ENCODE measurements at regions not wholly inside any gene's neighbourhood (a gene's known extent, or its start where the extent isn't known, plus 50 kb on each side); places are given as distances from the start of the nearest gene placed in this dataset.

DNA sequence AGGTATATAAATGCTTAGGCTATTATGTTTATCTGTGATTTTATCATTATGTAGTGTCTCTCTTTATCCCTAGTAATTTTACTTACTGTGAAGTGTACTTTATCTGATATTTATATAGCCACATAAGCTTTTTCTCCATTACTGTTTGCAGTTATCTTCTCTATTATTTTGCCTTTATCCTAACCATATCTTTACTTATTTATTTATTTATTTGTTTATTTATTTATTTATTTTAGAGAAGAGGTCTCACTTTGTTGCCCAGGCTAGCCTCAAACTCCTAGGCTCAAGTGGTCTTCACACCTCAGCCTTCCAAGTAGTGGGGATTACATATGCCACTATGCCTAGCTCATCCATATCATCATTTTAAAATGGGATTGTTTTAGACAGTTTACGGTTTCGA, 331.8 kb downstream of the C7orf25 start:
- no CpG with 5 or more reads among the region's 2 CpGs for WGBS (ENCODE audit: extremely low coverage, insufficient read length, low lambda C conversion rate)
- peaks cover 20 to 24% of the 10 kb centered on the region in 2 experiments for H3K9me3 Mint-ChIP-seq
- no peak overlapping the region for H2BK12ac ChIP-seq (ENCODE audit: insufficient read length, low read depth, low read length)

More for the DNA sequence above, 331.8 kb downstream of the C7orf25 start:
- Histone ChIP-seq H3K27me3 (ENCODE audit: insufficient read depth, low read length) (no peaks in the 10 kb centered on the region), H2BK15ac (ENCODE audit: low read depth, low read length) (no peak overlapping the region), H2BK5ac (ENCODE audit: insufficient read length, low read length) (no peak overlapping the region), H3K9ac (ENCODE audit: extremely low read depth, insufficient read length, low read length) (no peak overlapping the region), H3K79me2 (ENCODE audit: insufficient read depth, low read length) (no peaks in the 10 kb centered on the region), H4K20me1 (ENCODE audit: control insufficient read depth, insufficient read depth, insufficient read length) (no peaks in the 10 kb centered on the region), H2BK120ac (ENCODE audit: low read depth, low read length, poor library complexity, severe bottlenecking) (no peak overlapping the region), H3K23me2 (ENCODE audit: insufficient read length, low read depth, low read length, poor library complexity, severe bottlenecking) (no peaks in the 10 kb centered on the region), H3K56ac (ENCODE audit: insufficient read length, low read depth, low read length) (no peak overlapping the region), H2AK5ac (ENCODE audit: insufficient read length, low read length) (no peak overlapping the region), H2BK20ac (ENCODE audit: low read depth, low read length, poor library complexity, severe bottlenecking) (no peak overlapping the region), H3K18ac (ENCODE audit: insufficient read length, low read depth, low read length) (no peak overlapping the region), H3T11ph (ENCODE audit: low read length) (no peak overlapping the region), H3K27ac (ENCODE audit: insufficient read length, low read depth, low read length) (no peak overlapping the region), H3K4me2 (ENCODE audit: insufficient read depth, insufficient read length, low read length) (no peak overlapping the region), H3K4ac (ENCODE audit: low read depth, low read length) (no peak overlapping the region), H3K4me1 (ENCODE audit: insufficient read depth, low read length) (no peaks in the 10 kb centered on the region), H4K91ac (ENCODE audit: insufficient read length, low read depth, low read length) (no peak overlapping the region), H4K5ac (ENCODE audit: insufficient read length, low read depth, low read length) (no peak overlapping the region), H3K14ac (ENCODE audit: insufficient read depth, low read length) (no peak overlapping the region), H2AFZ (ENCODE audit: low read length) (no peak overlapping the region), H3K9me3 (ENCODE audit: control insufficient read depth, low read depth, low read length) (no peaks in the 10 kb centered on the region), H3K79me1 (ENCODE audit: insufficient read depth, low read depth, low read length, poor library complexity, severe bottlenecking) (no peaks in the 10 kb centered on the region), H3K23ac (ENCODE audit: insufficient read length, low read depth, low read length) (no peak overlapping the region), H4K8ac (replicated peaks; ENCODE audit: insufficient read length, low read depth, low read length) (no peak overlapping the region)
- Mint-ChIP-seq H3K36me3 (ENCODE audit: insufficient read depth in 1 of 3, low read depth in 3 of 3) (peaks cover 5 to 18% (median 11%) of the 10 kb centered on the region in 3 experiments; a peak in 5 of 7 replicates), H3K4me3 (no peak overlapping the region), H3K27me3 (ENCODE audit: low read depth) (no peaks in the 10 kb centered on the region), H3K4me1 (no peaks in the 10 kb centered on the region), H3K27ac (no peak overlapping the region)
- no peak for DNase-seq
- TF ChIP-seq, protein P1, sequence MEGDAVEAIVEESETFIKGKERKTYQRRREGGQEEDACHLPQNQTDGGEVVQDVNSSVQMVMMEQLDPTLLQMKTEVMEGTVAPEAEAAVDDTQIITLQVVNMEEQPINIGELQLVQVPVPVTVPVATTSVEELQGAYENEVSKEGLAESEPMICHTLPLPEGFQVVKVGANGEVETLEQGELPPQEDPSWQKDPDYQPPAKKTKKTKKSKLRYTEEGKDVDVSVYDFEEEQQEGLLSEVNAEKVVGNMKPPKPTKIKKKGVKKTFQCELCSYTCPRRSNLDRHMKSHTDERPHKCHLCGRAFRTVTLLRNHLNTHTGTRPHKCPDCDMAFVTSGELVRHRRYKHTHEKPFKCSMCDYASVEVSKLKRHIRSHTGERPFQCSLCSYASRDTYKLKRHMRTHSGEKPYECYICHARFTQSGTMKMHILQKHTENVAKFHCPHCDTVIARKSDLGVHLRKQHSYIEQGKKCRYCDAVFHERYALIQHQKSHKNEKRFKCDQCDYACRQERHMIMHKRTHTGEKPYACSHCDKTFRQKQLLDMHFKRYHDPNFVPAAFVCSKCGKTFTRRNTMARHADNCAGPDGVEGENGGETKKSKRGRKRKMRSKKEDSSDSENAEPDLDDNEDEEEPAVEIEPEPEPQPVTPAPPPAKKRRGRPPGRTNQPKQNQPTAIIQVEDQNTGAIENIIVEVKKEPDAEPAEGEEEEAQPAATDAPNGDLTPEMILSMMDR (conservative IDR thresholded peaks at IDR 0.05): no peak
